ENCODE measurements at regions not wholly inside any gene's neighbourhood (a gene's known extent, or its start where the extent isn't known, plus 50 kb on each side); places are given as distances from the start of the nearest gene placed in this dataset.

GRCh38 chr6:19324376-19324775, 512.8 kb upstream of the ID4 start:
- no peak overlapping the region for H3K4me3 ChIP-seq
- H3K4me1 ChIP-seq (ENCODE audit: control insufficient read depth, insufficient read depth, low read length), result no peaks in the 10 kb centered on the region
- in situ Hi-C loops (cut with MboI) (no loop called here), intact Hi-C loops (cut with micrococcal nuclease; ENCODE audit: unreplicated experiment) (no loop called here)
- H3K9me3 ChIP-seq (replicated peaks; ENCODE audit: control insufficient read depth, insufficient read depth, low read length), result no peaks in the 10 kb centered on the region
- RAD21 ChIA-PET (ENCODE audit: unreplicated experiment), result no interaction called here
- H3K79me2 ChIP-seq (ENCODE audit: control insufficient read depth, insufficient read depth, low read length), result no peaks in the 10 kb centered on the region
- CTCF ChIA-PET, result interaction anchor here (1.1 kb wide), 1 partner anchor 327 kb away, joined by 3 read pairs; no protein-coding TSS in a partner anchor
- WGBS (ENCODE audit: insufficient coverage, insufficient replicate concordance, low lambda C conversion rate, missing lambda C conversion rate), result 35% methylated on average over 3 of the region's 3 CpGs
- BruUV-seq (replicated peaks), result no TSS peak
- H3K36me3 ChIP-seq (ENCODE audit: control insufficient read depth in 2 of 2, insufficient read depth in 2 of 2, low read length in 1 of 2), result no peaks in the 10 kb centered on the region
- H4K20me1 ChIP-seq (ENCODE audit: control insufficient read depth, insufficient read depth), result no peaks in the 10 kb centered on the region
- no peak overlapping the region for H3K4me2 ChIP-seq (ENCODE audit: control insufficient read depth, insufficient read depth)
- H3K9ac ChIP-seq (ENCODE audit: control insufficient read depth, insufficient read depth, low read length), result no peak overlapping the region
- FAIRE-seq, result no peak
- no peak for TF ChIP-seq YY1 (IDR thresholded peaks at IDR 0.05; ENCODE audit: low read depth, low read length)
- TF ChIP-seq ZNF207 (IDR thresholded peaks at IDR 0.05; ENCODE audit: borderline replicate concordance), result no peak
- no peak for TF ChIP-seq HDAC6 (IDR thresholded peaks at IDR 0.05; ENCODE audit: unreplicated experiment)
- TF ChIP-seq YBX1 (IDR thresholded peaks at IDR 0.05), result no peak
- no peak for TF ChIP-seq LARP7 (IDR thresholded peaks at IDR 0.05)
- no peak for TF ChIP-seq ZNF24 (IDR thresholded peaks at IDR 0.05)
- TF ChIP-seq, protein P1, sequence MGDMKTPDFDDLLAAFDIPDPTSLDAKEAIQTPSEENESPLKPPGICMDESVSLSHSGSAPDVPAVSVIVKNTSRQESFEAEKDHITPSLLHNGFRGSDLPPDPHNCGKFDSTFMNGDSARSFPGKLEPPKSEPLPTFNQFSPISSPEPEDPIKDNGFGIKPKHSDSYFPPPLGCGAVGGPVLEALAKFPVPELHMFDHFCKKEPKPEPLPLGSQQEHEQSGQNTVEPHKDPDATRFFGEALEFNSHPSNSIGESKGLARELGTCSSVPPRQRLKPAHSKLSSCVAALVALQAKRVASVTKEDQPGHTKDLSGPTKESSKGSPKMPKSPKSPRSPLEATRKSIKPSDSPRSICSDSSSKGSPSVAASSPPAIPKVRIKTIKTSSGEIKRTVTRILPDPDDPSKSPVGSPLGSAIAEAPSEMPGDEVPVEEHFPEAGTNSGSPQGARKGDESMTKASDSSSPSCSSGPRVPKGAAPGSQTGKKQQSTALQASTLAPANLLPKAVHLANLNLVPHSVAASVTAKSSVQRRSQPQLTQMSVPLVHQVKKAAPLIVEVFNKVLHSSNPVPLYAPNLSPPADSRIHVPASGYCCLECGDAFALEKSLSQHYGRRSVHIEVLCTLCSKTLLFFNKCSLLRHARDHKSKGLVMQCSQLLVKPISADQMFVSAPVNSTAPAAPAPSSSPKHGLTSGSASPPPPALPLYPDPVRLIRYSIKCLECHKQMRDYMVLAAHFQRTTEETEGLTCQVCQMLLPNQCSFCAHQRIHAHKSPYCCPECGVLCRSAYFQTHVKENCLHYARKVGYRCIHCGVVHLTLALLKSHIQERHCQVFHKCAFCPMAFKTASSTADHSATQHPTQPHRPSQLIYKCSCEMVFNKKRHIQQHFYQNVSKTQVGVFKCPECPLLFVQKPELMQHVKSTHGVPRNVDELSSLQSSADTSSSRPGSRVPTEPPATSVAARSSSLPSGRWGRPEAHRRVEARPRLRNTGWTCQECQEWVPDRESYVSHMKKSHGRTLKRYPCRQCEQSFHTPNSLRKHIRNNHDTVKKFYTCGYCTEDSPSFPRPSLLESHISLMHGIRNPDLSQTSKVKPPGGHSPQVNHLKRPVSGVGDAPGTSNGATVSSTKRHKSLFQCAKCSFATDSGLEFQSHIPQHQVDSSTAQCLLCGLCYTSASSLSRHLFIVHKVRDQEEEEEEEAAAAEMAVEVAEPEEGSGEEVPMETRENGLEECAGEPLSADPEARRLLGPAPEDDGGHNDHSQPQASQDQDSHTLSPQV (IDR thresholded peaks at IDR 0.05), result no peak
- H2AFZ ChIP-seq (ENCODE audit: control insufficient read depth, low read depth, low read length), result no peak overlapping the region
- POLR2A ChIA-PET, result interaction anchor here (0.6 kb wide), 1 partner anchor 54 kb away, joined by 3 read pairs; no protein-coding TSS in a partner anchor
- ATAC-seq, result no peak
- SMC1A ChIA-PET (ENCODE audit: uncharacterized antibody, unreplicated experiment), result interaction anchor here (1.6 to 1.7 kb wide), 2 partner anchors 10 to 13 kb away, joined by 4 to 6 read pairs; no protein-coding TSS in a partner anchor
- H3K27me3 ChIP-seq (replicated peaks in 1 of 2; ENCODE audit: control insufficient read depth in 2 of 2, insufficient read depth in 2 of 2, low read length in 1 of 2), result no peaks in the 10 kb centered on the region
- H3K27ac ChIP-seq (ENCODE audit: control insufficient read depth, insufficient read depth), result no peak overlapping the region
- DNase-seq (ENCODE audit: low read depth, low spot score), result no peak

Data from GM12878 (cell line).